NCI-H1694 treated with DMSO at 0.1 percent for 48 hours (cell line): ENCODE measurements at regions not wholly inside any gene's neighbourhood (a gene's known extent, or its start where the extent isn't known, plus 50 kb on each side); places are given as distances from the start of the nearest gene placed in this dataset.

Experiments
- DNase-seq: peaks from one replicate; lab custom pipeline; 2025; lab: John Stamatoyannopoulos, UW

GRCh38 chr3:74564560-74564959 is 49.9 kb downstream of the CNTN3 start:
- no peak for DNase-seq

- DNase-seq: no peak
These were observed 51.7 kb downstream of the CNTN3 start for GRCh38 chr3:74562558-74563269.

- DNase-seq: no peak
These were observed 52.6 kb downstream of the CNTN3 start for GRCh38 chr3:74561881-74562280.

- DNase-seq: no peak
These were observed 55.2 kb downstream of the CNTN3 start for GRCh38 chr3:74559261-74559660.

GRCh38 chr3:74550686-74551085 is 63.8 kb downstream of the CNTN3 start:
- DNase-seq: no peak

GRCh38 chr3:74546426-74546825 is 68.0 kb downstream of the CNTN3 start:
- DNase-seq: no peak

- DNase-seq: no peak
These were observed 72.0 kb downstream of the CNTN3 start for GRCh38 chr3:74542441-74542840.

- DNase-seq: no peak
These were observed 74.6 kb downstream of the CNTN3 start for GRCh38 chr3:74539876-74540275.

GRCh38 chr3:74538669-74539068 is 75.8 kb downstream of the CNTN3 start:
- DNase-seq: no peak

- no peak for DNase-seq
These were observed 76.6 kb downstream of the CNTN3 start for GRCh38 chr3:74537857-74538256.

GRCh38 chr3:74537164-74537563 is 77.3 kb downstream of the CNTN3 start:
- DNase-seq: no peak

GRCh38 chr3:74535281-74535680 is 79.2 kb downstream of the CNTN3 start:
- DNase-seq: no peak

- no peak for DNase-seq
These were observed 79.8 kb downstream of the CNTN3 start for GRCh38 chr3:74534611-74535010.

- no peak for DNase-seq
These were observed 82.0 kb downstream of the CNTN3 start for GRCh38 chr3:74532446-74532845.

GRCh38 chr3:74531491-74531890 is 83.0 kb downstream of the CNTN3 start:
- DNase-seq: no peak

GRCh38 chr3:74529145-74529544 is 85.3 kb downstream of the CNTN3 start:
- no peak for DNase-seq

GRCh38 chr3:74527566-74527965 is 86.9 kb downstream of the CNTN3 start:
- DNase-seq: no peak

- no peak for DNase-seq
These were observed 90.6 kb downstream of the CNTN3 start for GRCh38 chr3:74523811-74524210.

- no peak for DNase-seq
These were observed 93.6 kb downstream of the CNTN3 start for GRCh38 chr3:74520895-74521294.

- DNase-seq: no peak
These were observed 95.8 kb downstream of the CNTN3 start for GRCh38 chr3:74518610-74519009.

GRCh38 chr3:74516019-74516418 is 98.4 kb downstream of the CNTN3 start:
- no peak for DNase-seq

GRCh38 chr3:74515451-74515850 is 99.0 kb downstream of the CNTN3 start:
- DNase-seq: no peak

- no peak for DNase-seq
These were observed 103.4 kb downstream of the CNTN3 start for GRCh38 chr3:74511078-74511477.

- no peak for DNase-seq
These were observed 104.1 kb downstream of the CNTN3 start for GRCh38 chr3:74510261-74510818.
